DOHH2 (cell line): ENCODE measurements at regions not wholly inside any gene's neighbourhood (a gene's known extent, or its start where the extent isn't known, plus 50 kb on each side); places are given as distances from the start of the nearest gene placed in this dataset.

Experiments
- EZH2phosphoT487 ChIP-seq: fragments of 200-600 bp; sonication (generic); IDR thresholded peaks from 2 replicates; pipeline ENCODE4 v1.6.1; 2017; ENCODE audit warnings: borderline replicate concordance, mild to moderate bottlenecking, antibody characterized with exemption, low read length, moderate library complexity, mixed read lengths
- TF ChIP-seq, protein P1 (sequence below): fragments of 200-600 bp; sonication (generic); IDR thresholded peaks from one replicate; pipeline ENCODE4 v1.5.1; 2014; ENCODE audit warnings: antibody characterized with exemption, mild to moderate bottlenecking, low read depth, low read length; ENCODE audit not compliant: poor library complexity, severe bottlenecking

GRCh38 chr4:120399826-120400225, 333.2 kb upstream of the MAD2L1 start:
- TF ChIP-seq, protein P1, sequence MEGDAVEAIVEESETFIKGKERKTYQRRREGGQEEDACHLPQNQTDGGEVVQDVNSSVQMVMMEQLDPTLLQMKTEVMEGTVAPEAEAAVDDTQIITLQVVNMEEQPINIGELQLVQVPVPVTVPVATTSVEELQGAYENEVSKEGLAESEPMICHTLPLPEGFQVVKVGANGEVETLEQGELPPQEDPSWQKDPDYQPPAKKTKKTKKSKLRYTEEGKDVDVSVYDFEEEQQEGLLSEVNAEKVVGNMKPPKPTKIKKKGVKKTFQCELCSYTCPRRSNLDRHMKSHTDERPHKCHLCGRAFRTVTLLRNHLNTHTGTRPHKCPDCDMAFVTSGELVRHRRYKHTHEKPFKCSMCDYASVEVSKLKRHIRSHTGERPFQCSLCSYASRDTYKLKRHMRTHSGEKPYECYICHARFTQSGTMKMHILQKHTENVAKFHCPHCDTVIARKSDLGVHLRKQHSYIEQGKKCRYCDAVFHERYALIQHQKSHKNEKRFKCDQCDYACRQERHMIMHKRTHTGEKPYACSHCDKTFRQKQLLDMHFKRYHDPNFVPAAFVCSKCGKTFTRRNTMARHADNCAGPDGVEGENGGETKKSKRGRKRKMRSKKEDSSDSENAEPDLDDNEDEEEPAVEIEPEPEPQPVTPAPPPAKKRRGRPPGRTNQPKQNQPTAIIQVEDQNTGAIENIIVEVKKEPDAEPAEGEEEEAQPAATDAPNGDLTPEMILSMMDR, result no peak
- TF ChIP-seq EZH2phosphoT487, result no peak
